ENCODE measurements at regions not wholly inside any gene's neighbourhood (a gene's known extent, or its start where the extent isn't known, plus 50 kb on each side); places are given as distances from the start of the nearest gene placed in this dataset.
"Not testable (repeated sequence)": the region's sequence is repeated elsewhere in the genome, so short reads cannot be mapped to it uniquely, and the experiment has no call there.

DNA sequence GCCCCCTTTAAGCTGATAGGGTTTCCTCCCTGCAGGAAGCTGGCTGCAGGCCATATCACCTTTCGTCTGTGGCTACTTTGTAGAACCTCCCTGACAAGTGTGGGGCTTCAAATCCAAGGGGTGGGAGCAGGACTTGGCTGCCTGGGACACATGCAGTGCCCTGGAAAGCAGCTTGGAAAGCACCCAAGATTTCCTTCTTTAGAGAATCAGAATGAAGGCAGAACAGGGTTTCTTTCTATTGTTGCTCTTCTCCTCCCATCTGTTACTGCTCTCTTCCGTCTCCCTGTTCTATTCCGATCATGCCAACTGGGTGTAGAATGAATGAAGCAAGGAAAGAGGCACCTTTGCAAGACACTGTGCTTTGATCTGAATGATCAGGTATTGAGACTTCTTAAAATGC, 282.2 kb downstream of the MED10 start:
- Histone ChIP-seq H2AFZ (ENCODE audit: low read depth, low read length) (no peak overlapping the region), H4K20me1 (ENCODE audit: insufficient read depth) (no peaks in the 10 kb centered on the region), H3K9ac (ENCODE audit: low read length) (no peak overlapping the region), H3K9me2 (ENCODE audit: insufficient read depth, low read length) (no peaks in the 10 kb centered on the region), H3K4me3 (ENCODE audit: low read length) (no peak overlapping the region), H3K27me3 (ENCODE audit: insufficient read depth, low read depth, low read length) (no peaks in the 10 kb centered on the region), H3K79me2 (replicated peaks; ENCODE audit: insufficient read depth, low read length) (no peaks in the 10 kb centered on the region), H3K9me3 (ENCODE audit: low read length) (no peaks in the 10 kb centered on the region), H3K4me2 (ENCODE audit: low read length) (no peak overlapping the region), H3F3A (ENCODE audit: insufficient read depth, low read length, poor library complexity, severe bottlenecking) (no peaks in the 10 kb centered on the region), H3K36me3 (ENCODE audit: insufficient read depth, low read length) (no peaks in the 10 kb centered on the region), H3K27ac (ENCODE audit: low read length) (no peak overlapping the region)
- TF ChIP-seq EP300 (conservative IDR thresholded peaks at IDR 0.05; ENCODE audit: poor library complexity, severe bottlenecking): no peak

DNA sequence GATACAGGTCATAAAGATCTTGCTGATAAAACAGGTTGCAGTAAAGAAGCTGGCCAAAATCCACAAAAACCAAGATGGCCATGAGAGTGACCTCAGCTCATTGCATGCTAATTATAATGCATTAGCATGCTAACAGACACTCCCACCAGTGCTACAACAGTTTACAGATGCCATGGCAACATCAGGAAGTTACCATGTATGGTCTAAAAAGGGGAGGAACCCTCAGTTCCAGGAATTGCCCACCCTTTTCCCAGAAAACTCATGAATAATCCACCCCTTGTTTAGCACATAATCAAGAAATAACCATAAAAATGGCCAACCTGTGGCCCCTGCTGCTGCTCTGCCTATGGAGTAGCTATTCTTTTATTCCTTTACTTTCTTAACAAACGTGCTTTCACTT, 284.2 kb downstream of the MED10 start:
- H3K36me3 ChIP-seq (ENCODE audit: insufficient read depth, low read length); H3K27me3 ChIP-seq (ENCODE audit: insufficient read depth, low read depth, low read length); H3K27ac ChIP-seq (ENCODE audit: low read length); H3K79me2 ChIP-seq (replicated peaks; ENCODE audit: insufficient read depth, low read length); H3K9me3 ChIP-seq (ENCODE audit: low read length); H3F3A ChIP-seq (ENCODE audit: insufficient read depth, low read length, poor library complexity, severe bottlenecking); H3K4me2 ChIP-seq (ENCODE audit: low read length); H3K9ac ChIP-seq (ENCODE audit: low read length); H3K9me2 ChIP-seq (ENCODE audit: insufficient read depth, low read length); H2AFZ ChIP-seq (ENCODE audit: low read depth, low read length); H4K20me1 ChIP-seq (ENCODE audit: insufficient read depth); H3K4me3 ChIP-seq (ENCODE audit: low read length): not testable (repeated sequence)

DNA sequence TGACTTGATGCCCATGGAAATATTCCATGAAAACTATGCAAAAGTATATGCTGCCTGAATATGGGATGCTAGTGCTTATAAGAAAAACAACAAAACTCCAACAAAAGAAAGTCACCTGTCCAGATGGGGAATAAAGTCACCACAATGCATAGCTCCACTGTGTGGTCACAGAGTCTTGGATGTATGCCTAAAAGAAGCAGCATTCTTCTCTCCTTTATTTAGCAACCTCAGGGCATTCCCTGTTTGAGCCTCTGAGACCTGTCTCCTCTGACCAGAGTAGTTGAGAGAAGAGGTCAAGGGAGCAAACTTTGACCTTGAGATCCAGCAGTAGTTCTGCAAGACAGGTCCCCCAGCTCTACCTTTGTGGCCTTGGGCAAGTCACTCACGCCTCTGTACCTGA, 287.5 kb downstream of the MED10 start:
- Histone ChIP-seq H3K36me3 (ENCODE audit: insufficient read depth, low read length) (no peaks in the 10 kb centered on the region), H3K9ac (ENCODE audit: low read length) (no peak overlapping the region), H3K4me3 (ENCODE audit: low read length) (no peak overlapping the region), H3K9me3 (ENCODE audit: low read length) (no peaks in the 10 kb centered on the region), H3K27me3 (ENCODE audit: insufficient read depth, low read depth, low read length) (no peaks in the 10 kb centered on the region), H3K9me2 (ENCODE audit: insufficient read depth, low read length) (no peaks in the 10 kb centered on the region), H3K27ac (ENCODE audit: low read length) (no peak overlapping the region), H3K4me2 (ENCODE audit: low read length) (no peak overlapping the region), H2AFZ (ENCODE audit: low read depth, low read length) (no peak overlapping the region), H3F3A (ENCODE audit: insufficient read depth, low read length, poor library complexity, severe bottlenecking) (no peaks in the 10 kb centered on the region), H4K20me1 (ENCODE audit: insufficient read depth) (no peaks in the 10 kb centered on the region), H3K79me2 (replicated peaks; ENCODE audit: insufficient read depth, low read length) (no peaks in the 10 kb centered on the region)
- TF ChIP-seq SMC3 (conservative IDR thresholded peaks at IDR 0.05; ENCODE audit: poor library complexity) (no peak), RAD21 (conservative IDR thresholded peaks at IDR 0.05) (no peak), EP300 (conservative IDR thresholded peaks at IDR 0.05; ENCODE audit: poor library complexity, severe bottlenecking) (no peak), POLR2AphosphoS5 (IDR thresholded peaks at IDR 0.05) (no peak), EZH2 (IDR thresholded peaks at IDR 0.05; ENCODE audit: borderline replicate concordance, insufficient read depth, low read length, poor library complexity, severe bottlenecking) (no peak), TAF1 (IDR thresholded peaks at IDR 0.05; ENCODE audit: low read depth) (no peak), MXI1 (conservative IDR thresholded peaks at IDR 0.05; ENCODE audit: poor library complexity, severe bottlenecking) (no peak)
- TF ChIP-seq, protein P1, sequence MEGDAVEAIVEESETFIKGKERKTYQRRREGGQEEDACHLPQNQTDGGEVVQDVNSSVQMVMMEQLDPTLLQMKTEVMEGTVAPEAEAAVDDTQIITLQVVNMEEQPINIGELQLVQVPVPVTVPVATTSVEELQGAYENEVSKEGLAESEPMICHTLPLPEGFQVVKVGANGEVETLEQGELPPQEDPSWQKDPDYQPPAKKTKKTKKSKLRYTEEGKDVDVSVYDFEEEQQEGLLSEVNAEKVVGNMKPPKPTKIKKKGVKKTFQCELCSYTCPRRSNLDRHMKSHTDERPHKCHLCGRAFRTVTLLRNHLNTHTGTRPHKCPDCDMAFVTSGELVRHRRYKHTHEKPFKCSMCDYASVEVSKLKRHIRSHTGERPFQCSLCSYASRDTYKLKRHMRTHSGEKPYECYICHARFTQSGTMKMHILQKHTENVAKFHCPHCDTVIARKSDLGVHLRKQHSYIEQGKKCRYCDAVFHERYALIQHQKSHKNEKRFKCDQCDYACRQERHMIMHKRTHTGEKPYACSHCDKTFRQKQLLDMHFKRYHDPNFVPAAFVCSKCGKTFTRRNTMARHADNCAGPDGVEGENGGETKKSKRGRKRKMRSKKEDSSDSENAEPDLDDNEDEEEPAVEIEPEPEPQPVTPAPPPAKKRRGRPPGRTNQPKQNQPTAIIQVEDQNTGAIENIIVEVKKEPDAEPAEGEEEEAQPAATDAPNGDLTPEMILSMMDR (IDR thresholded peaks at IDR 0.05; ENCODE audit: poor library complexity, severe bottlenecking): no peak
- TF ChIP-seq, protein P2, sequence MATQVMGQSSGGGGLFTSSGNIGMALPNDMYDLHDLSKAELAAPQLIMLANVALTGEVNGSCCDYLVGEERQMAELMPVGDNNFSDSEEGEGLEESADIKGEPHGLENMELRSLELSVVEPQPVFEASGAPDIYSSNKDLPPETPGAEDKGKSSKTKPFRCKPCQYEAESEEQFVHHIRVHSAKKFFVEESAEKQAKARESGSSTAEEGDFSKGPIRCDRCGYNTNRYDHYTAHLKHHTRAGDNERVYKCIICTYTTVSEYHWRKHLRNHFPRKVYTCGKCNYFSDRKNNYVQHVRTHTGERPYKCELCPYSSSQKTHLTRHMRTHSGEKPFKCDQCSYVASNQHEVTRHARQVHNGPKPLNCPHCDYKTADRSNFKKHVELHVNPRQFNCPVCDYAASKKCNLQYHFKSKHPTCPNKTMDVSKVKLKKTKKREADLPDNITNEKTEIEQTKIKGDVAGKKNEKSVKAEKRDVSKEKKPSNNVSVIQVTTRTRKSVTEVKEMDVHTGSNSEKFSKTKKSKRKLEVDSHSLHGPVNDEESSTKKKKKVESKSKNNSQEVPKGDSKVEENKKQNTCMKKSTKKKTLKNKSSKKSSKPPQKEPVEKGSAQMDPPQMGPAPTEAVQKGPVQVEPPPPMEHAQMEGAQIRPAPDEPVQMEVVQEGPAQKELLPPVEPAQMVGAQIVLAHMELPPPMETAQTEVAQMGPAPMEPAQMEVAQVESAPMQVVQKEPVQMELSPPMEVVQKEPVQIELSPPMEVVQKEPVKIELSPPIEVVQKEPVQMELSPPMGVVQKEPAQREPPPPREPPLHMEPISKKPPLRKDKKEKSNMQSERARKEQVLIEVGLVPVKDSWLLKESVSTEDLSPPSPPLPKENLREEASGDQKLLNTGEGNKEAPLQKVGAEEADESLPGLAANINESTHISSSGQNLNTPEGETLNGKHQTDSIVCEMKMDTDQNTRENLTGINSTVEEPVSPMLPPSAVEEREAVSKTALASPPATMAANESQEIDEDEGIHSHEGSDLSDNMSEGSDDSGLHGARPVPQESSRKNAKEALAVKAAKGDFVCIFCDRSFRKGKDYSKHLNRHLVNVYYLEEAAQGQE (IDR thresholded peaks at IDR 0.05; ENCODE audit: borderline replicate concordance): no peak

All from neural cell (in vitro differentiated cells).